ENCODE measurements at regions not wholly inside any gene's neighbourhood (a gene's known extent, or its start where the extent isn't known, plus 50 kb on each side); places are given as distances from the start of the nearest gene placed in this dataset.

DNA sequence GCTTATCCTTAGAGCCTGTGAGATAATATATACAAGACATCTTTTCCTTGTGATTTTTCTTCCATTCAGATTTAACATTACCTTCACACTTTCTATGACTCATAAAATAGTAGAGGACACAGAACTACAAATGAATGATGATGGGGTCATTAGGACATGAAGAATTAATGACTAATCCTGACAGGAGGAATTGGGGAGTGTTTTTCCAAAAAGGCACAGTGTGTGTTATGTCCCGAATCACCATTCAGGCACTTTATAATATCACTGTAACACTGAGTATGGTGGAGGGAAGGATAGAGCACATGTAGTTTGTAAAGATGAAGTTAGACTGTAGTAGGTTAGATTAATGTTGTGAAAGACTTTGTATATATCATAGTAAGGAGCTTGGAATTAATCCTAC is 391.3 kb downstream of the JRKL start:
- H3K4me2 ChIP-seq (ENCODE audit: low read depth, low read length, poor library complexity, severe bottlenecking): no peak overlapping the region
- H3K9me2 ChIP-seq (replicated peaks; ENCODE audit: insufficient read depth, low read length): no peaks in the 10 kb centered on the region
- H3K27me3 ChIP-seq (ENCODE audit: low read length): no peaks in the 10 kb centered on the region
- H3K27ac ChIP-seq (ENCODE audit: low read depth, low read length): no peak overlapping the region
- H3K4me3 ChIP-seq (ENCODE audit: insufficient read depth, low read length, poor library complexity, severe bottlenecking): no peak overlapping the region
- no peaks in the 10 kb centered on the region for H3K36me3 ChIP-seq (ENCODE audit: low read length)
- H3K79me2 ChIP-seq (ENCODE audit: insufficient read depth, low read length): no peaks in the 10 kb centered on the region
- no peak overlapping the region for H3K9ac ChIP-seq (ENCODE audit: low read length)
- no peaks in the 10 kb centered on the region for H3F3A ChIP-seq (ENCODE audit: insufficient read depth)
- no peaks in the 10 kb centered on the region for H3K9me3 ChIP-seq (ENCODE audit: insufficient read depth, low read length)
- no peaks in the 10 kb centered on the region for H4K20me1 ChIP-seq (ENCODE audit: low read depth, low read length)
- no peak overlapping the region for H2AFZ ChIP-seq (ENCODE audit: low read depth, low read length, severe bottlenecking)
- TF ChIP-seq, protein P1, sequence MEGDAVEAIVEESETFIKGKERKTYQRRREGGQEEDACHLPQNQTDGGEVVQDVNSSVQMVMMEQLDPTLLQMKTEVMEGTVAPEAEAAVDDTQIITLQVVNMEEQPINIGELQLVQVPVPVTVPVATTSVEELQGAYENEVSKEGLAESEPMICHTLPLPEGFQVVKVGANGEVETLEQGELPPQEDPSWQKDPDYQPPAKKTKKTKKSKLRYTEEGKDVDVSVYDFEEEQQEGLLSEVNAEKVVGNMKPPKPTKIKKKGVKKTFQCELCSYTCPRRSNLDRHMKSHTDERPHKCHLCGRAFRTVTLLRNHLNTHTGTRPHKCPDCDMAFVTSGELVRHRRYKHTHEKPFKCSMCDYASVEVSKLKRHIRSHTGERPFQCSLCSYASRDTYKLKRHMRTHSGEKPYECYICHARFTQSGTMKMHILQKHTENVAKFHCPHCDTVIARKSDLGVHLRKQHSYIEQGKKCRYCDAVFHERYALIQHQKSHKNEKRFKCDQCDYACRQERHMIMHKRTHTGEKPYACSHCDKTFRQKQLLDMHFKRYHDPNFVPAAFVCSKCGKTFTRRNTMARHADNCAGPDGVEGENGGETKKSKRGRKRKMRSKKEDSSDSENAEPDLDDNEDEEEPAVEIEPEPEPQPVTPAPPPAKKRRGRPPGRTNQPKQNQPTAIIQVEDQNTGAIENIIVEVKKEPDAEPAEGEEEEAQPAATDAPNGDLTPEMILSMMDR (IDR thresholded peaks at IDR 0.05; ENCODE audit: insufficient read depth, low read length, poor library complexity, severe bottlenecking): no peak
- TF ChIP-seq EZH2phosphoT487 (conservative IDR thresholded peaks at IDR 0.05; ENCODE audit: low read length): no peak

DNA sequence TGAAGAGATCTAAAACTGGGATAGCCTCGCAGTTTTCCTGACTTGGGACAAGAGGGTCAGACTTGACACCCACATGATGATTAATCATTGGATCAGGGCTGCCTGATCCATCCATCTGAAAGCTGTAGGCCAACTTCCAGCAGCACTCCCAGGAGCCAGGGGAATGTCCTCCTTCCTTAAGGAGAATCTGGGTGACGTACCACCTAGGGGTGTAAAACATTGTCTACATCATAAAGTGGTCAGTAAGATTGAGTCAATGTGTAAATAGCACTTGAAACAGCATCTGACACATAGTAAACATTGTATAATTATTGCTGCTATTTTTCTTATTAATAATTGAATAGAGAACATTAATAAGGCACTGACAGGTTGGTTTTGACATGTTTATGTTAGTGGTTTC is 392.8 kb downstream of the JRKL start:
- no peak overlapping the region for H3K9ac ChIP-seq (ENCODE audit: low read length)
- no peaks in the 10 kb centered on the region for H4K20me1 ChIP-seq (ENCODE audit: low read depth, low read length)
- H3F3A ChIP-seq (ENCODE audit: insufficient read depth): no peaks in the 10 kb centered on the region
- no peak overlapping the region for H2AFZ ChIP-seq (ENCODE audit: low read depth, low read length, severe bottlenecking)
- H3K4me3 ChIP-seq (ENCODE audit: insufficient read depth, low read length, poor library complexity, severe bottlenecking): no peak overlapping the region
- H3K36me3 ChIP-seq (ENCODE audit: low read length): no peaks in the 10 kb centered on the region
- H3K27me3 ChIP-seq (ENCODE audit: low read length): no peaks in the 10 kb centered on the region
- no peaks in the 10 kb centered on the region for H3K79me2 ChIP-seq (ENCODE audit: insufficient read depth, low read length)
- no peak overlapping the region for H3K27ac ChIP-seq (ENCODE audit: low read depth, low read length)
- H3K4me2 ChIP-seq (ENCODE audit: low read depth, low read length, poor library complexity, severe bottlenecking): no peak overlapping the region
- H3K9me3 ChIP-seq (ENCODE audit: insufficient read depth, low read length): no peaks in the 10 kb centered on the region
- TF ChIP-seq, protein P1 (IDR thresholded peaks at IDR 0.05; ENCODE audit: insufficient read depth, low read length, poor library complexity, severe bottlenecking): no peak
- no peak for TF ChIP-seq EZH2phosphoT487 (conservative IDR thresholded peaks at IDR 0.05; ENCODE audit: low read length)
- H3K9me2 ChIP-seq (replicated peaks; ENCODE audit: insufficient read depth, low read length): no peaks in the 10 kb centered on the region

DNA sequence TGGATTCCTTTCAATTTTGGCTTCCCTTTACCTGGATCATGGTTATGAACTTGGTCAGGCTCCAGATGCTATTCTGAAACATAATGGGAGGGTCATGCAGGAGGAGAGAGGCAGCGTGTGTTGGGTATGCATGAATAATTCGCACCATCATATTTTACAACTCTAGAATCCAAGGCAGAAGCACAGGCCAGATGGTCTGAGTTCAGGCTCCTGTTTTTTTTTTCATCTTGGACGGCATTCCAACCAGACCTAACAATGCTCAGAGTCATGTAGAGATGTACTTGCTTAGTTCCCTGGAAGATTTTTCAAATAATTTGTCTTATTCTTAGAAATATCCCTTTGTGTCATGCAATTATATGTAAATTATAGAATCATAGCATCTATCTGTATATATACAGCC is 393.5 kb downstream of the JRKL start:
- Histone ChIP-seq H3K9me3 (ENCODE audit: insufficient read depth, low read length) (no peaks in the 10 kb centered on the region), H3F3A (ENCODE audit: insufficient read depth) (no peaks in the 10 kb centered on the region), H3K27me3 (ENCODE audit: low read length) (no peaks in the 10 kb centered on the region), H2AFZ (ENCODE audit: low read depth, low read length, severe bottlenecking) (no peak overlapping the region), H3K4me3 (ENCODE audit: insufficient read depth, low read length, poor library complexity, severe bottlenecking) (no peak overlapping the region), H3K9me2 (replicated peaks; ENCODE audit: insufficient read depth, low read length) (no peaks in the 10 kb centered on the region), H3K4me2 (ENCODE audit: low read depth, low read length, poor library complexity, severe bottlenecking) (no peak overlapping the region), H4K20me1 (ENCODE audit: low read depth, low read length) (no peaks in the 10 kb centered on the region), H3K79me2 (ENCODE audit: insufficient read depth, low read length) (no peaks in the 10 kb centered on the region), H3K27ac (ENCODE audit: low read depth, low read length) (no peak overlapping the region), H3K9ac (ENCODE audit: low read length) (no peak overlapping the region), H3K36me3 (ENCODE audit: low read length) (no peaks in the 10 kb centered on the region)
- TF ChIP-seq, protein P1 (IDR thresholded peaks at IDR 0.05; ENCODE audit: insufficient read depth, low read length, poor library complexity, severe bottlenecking): no peak
- no peak for TF ChIP-seq EZH2phosphoT487 (conservative IDR thresholded peaks at IDR 0.05; ENCODE audit: low read length)
